ENCODE measurements at regions not wholly inside any gene's neighbourhood (a gene's known extent, or its start where the extent isn't known, plus 50 kb on each side); places are given as distances from the start of the nearest gene placed in this dataset.
"Not testable (repeated sequence)": the region's sequence is repeated elsewhere in the genome, so short reads cannot be mapped to it uniquely, and the experiment has no call there.

DNA sequence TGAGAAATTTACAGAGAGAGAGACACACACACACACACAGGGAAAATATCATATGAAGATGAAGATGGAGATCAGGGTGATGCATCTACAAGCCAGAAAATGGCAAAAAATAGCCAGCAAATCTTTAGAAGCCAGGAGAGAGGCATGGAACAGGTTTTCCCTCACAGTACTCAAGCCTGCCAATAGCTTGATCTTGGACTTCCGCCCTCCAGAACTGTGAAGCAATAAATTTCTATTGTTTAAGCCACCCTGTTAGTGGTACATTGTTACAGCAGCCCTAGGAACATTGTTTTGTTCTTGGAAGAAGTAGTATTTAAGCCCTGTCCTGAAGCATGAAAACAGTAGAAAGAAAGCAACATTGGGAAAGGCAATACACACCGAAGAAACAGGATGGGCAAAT, 292.0 kb upstream of the LRP1B start:
- DNase-seq (ENCODE audit: low spot score), result no peak
- ChIA-PET POLR2A (ENCODE audit: low non-redundant PET) (no interaction called here), CTCF (no interaction called here)
- Histone ChIP-seq H3K27ac (ENCODE audit: low read depth, low read length, poor library complexity, severe bottlenecking) (no peak overlapping the region), H3K4me3 (ENCODE audit: low read depth, low read length, poor library complexity, severe bottlenecking) (no peak overlapping the region), H3K36me3 (ENCODE audit: insufficient read depth, low read length, poor library complexity, severe bottlenecking) (no peaks in the 10 kb centered on the region), H3K4me1 (ENCODE audit: insufficient read depth, low read length, poor library complexity, severe bottlenecking) (peaks cover 8% of the 10 kb centered on the region), H3K9me3 (ENCODE audit: low read depth, low read length, poor library complexity, severe bottlenecking) (no peaks in the 10 kb centered on the region), H3K27me3 (replicated peaks; ENCODE audit: insufficient read depth, low read depth, low read length, poor library complexity) (no peaks in the 10 kb centered on the region)
- BruUV-seq (replicated peaks), result no TSS peak
- intact Hi-C loops (cut with micrococcal nuclease; ENCODE audit: unreplicated experiment), result no loop called here
- no peak for TF ChIP-seq EZH2 (IDR thresholded peaks at IDR 0.05; ENCODE audit: borderline replicate concordance, low read depth, low read length, poor library complexity, severe bottlenecking)
- TF ChIP-seq, protein P1, sequence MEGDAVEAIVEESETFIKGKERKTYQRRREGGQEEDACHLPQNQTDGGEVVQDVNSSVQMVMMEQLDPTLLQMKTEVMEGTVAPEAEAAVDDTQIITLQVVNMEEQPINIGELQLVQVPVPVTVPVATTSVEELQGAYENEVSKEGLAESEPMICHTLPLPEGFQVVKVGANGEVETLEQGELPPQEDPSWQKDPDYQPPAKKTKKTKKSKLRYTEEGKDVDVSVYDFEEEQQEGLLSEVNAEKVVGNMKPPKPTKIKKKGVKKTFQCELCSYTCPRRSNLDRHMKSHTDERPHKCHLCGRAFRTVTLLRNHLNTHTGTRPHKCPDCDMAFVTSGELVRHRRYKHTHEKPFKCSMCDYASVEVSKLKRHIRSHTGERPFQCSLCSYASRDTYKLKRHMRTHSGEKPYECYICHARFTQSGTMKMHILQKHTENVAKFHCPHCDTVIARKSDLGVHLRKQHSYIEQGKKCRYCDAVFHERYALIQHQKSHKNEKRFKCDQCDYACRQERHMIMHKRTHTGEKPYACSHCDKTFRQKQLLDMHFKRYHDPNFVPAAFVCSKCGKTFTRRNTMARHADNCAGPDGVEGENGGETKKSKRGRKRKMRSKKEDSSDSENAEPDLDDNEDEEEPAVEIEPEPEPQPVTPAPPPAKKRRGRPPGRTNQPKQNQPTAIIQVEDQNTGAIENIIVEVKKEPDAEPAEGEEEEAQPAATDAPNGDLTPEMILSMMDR (conservative IDR thresholded peaks at IDR 0.05; ENCODE audit: low read depth, low read length), result no peak

DNA sequence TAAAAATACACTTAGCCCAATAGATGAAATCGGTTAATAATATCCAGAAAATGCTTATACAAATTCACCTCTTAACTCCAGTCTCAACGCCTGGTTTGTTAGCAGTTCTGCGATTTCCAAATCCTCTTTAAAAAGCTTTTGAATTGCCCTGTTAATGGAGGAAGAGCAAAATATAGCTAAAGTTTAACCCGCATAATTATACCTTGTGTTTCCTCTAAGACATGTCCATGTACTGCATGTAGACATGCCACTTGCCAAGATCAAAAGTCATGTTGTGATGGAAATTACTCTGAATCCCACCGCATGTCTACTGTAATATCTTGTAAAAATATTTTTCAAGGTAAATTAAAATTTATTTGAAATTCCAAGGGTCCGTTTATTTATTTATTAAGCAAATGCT, 291.2 kb upstream of the LRP1B start:
- H3K27me3 ChIP-seq (replicated peaks; ENCODE audit: insufficient read depth, low read depth, low read length, poor library complexity), result no peaks in the 10 kb centered on the region
- H3K36me3 ChIP-seq (ENCODE audit: insufficient read depth, low read length, poor library complexity, severe bottlenecking), result no peaks in the 10 kb centered on the region
- POLR2A ChIA-PET (ENCODE audit: low non-redundant PET), result no interaction called here
- no peaks in the 10 kb centered on the region for H3K9me3 ChIP-seq (ENCODE audit: low read depth, low read length, poor library complexity, severe bottlenecking)
- DNase-seq (ENCODE audit: low spot score), result no peak
- CTCF ChIA-PET, result no interaction called here
- intact Hi-C loops (cut with micrococcal nuclease; ENCODE audit: unreplicated experiment), result no loop called here
- TF ChIP-seq EZH2 (IDR thresholded peaks at IDR 0.05; ENCODE audit: borderline replicate concordance, low read depth, low read length, poor library complexity, severe bottlenecking), result no peak
- TF ChIP-seq, protein P1 (conservative IDR thresholded peaks at IDR 0.05; ENCODE audit: low read depth, low read length), result no peak
- H3K4me3 ChIP-seq (ENCODE audit: low read depth, low read length, poor library complexity, severe bottlenecking), result no peak overlapping the region
- no peak overlapping the region for H3K27ac ChIP-seq (ENCODE audit: low read depth, low read length, poor library complexity, severe bottlenecking)
- H3K4me1 ChIP-seq (ENCODE audit: insufficient read depth, low read length, poor library complexity, severe bottlenecking), result peaks cover 15% of the 10 kb centered on the region
- no TSS peak for BruUV-seq (replicated peaks)

DNA sequence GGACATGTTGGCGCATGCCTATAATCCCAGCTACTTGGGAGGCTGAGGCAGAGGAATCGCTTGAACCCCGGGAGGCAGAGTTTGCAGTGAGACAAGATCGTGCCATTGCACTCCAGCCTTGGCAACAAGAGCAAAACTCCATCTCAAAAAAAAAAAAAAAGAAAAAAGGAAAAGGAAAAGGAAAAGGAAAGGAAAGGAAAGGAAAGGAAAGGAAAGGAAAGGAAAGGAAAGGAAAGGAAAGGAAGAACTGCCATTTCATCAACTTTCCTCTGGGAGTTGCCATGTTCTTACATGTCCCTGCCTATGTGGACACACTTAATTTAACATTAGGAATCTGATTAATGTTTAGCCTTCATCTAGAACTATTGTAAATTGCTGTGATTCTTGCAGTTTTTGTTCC, 287.9 kb upstream of the LRP1B start:
- H3K27ac ChIP-seq (ENCODE audit: low read depth, low read length, poor library complexity, severe bottlenecking); DNase-seq (ENCODE audit: low spot score); CTCF ChIA-PET; H3K9me3 ChIP-seq (ENCODE audit: low read depth, low read length, poor library complexity, severe bottlenecking); H3K27me3 ChIP-seq (replicated peaks; ENCODE audit: insufficient read depth, low read depth, low read length, poor library complexity); H3K4me3 ChIP-seq (ENCODE audit: low read depth, low read length, poor library complexity, severe bottlenecking); H3K36me3 ChIP-seq (ENCODE audit: insufficient read depth, low read length, poor library complexity, severe bottlenecking); BruUV-seq (replicated peaks); POLR2A ChIA-PET (ENCODE audit: low non-redundant PET); intact Hi-C loops (cut with micrococcal nuclease; ENCODE audit: unreplicated experiment): not testable (repeated sequence)
- H3K4me1 ChIP-seq (ENCODE audit: insufficient read depth, low read length, poor library complexity, severe bottlenecking), result peaks cover 19% of the 10 kb centered on the region

DNA sequence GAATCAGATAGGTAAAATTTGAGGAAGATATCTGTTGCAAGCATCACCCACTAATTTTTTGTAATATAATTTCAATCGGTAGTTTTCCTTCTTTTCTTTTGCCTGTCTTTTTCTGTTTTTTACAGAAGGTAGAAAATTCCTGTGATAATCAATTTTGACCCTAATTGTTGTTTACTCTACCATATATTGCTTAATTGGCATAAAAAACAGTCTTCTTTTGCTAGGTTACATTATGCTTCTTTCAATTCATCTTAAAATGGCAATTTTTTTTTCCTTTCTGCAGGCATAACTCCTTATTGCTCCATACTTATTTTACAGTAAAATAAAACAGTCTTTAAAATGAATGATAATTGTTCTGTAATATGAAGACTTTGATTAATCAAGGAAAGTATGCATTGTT, 286.2 kb upstream of the LRP1B start:
- TF ChIP-seq EZH2 (IDR thresholded peaks at IDR 0.05; ENCODE audit: borderline replicate concordance, low read depth, low read length, poor library complexity, severe bottlenecking), result no peak
- Histone ChIP-seq H3K36me3 (ENCODE audit: insufficient read depth, low read length, poor library complexity, severe bottlenecking) (no peaks in the 10 kb centered on the region), H3K4me1 (ENCODE audit: insufficient read depth, low read length, poor library complexity, severe bottlenecking) (peaks cover 19% of the 10 kb centered on the region), H3K27me3 (replicated peaks; ENCODE audit: insufficient read depth, low read depth, low read length, poor library complexity) (no peaks in the 10 kb centered on the region), H3K27ac (ENCODE audit: low read depth, low read length, poor library complexity, severe bottlenecking) (peak overlapping the region; percentile 29), H3K9me3 (ENCODE audit: low read depth, low read length, poor library complexity, severe bottlenecking) (no peaks in the 10 kb centered on the region), H3K4me3 (ENCODE audit: low read depth, low read length, poor library complexity, severe bottlenecking) (no peak overlapping the region)
- no peak for DNase-seq (ENCODE audit: low spot score)
- BruUV-seq (replicated peaks), result no TSS peak
- CTCF ChIA-PET, result no interaction called here
- intact Hi-C loops (cut with micrococcal nuclease; ENCODE audit: unreplicated experiment), result no loop called here
- POLR2A ChIA-PET (ENCODE audit: low non-redundant PET), result no interaction called here
